ENCODE measurements at regions not wholly inside any gene's neighbourhood (a gene's known extent, or its start where the extent isn't known, plus 50 kb on each side); places are given as distances from the start of the nearest gene placed in this dataset.

GRCh38 chr2:562391-563364, 114.5 kb downstream of the TMEM18 start:
- ATAC-seq: no peak
- Mint-ChIP-seq H3K27me3 (peaks cover 75% of the 10 kb centered on the region), H3K36me3 (ENCODE audit: low read depth) (peaks cover 8% of the 10 kb centered on the region), H3K4me1 (peaks cover 4% of the 10 kb centered on the region), H3K27ac (no peak overlapping the region), H3K4me3 (no peak overlapping the region)
- no peaks in the 10 kb centered on the region for H3K9me3 ChIP-seq (ENCODE audit: control insufficient read depth, low read length, poor library complexity, severe bottlenecking)
- DNase-seq: no peak

- H3K27ac Mint-ChIP-seq: no peak overlapping the region
- H3K27me3 Mint-ChIP-seq: peaks cover 73% of the 10 kb centered on the region
- no peak for ATAC-seq
- H3K36me3 Mint-ChIP-seq (ENCODE audit: low read depth): peaks cover 3% of the 10 kb centered on the region
- DNase-seq: no peak
- no peaks in the 10 kb centered on the region for H3K9me3 ChIP-seq (ENCODE audit: control insufficient read depth, low read length, poor library complexity, severe bottlenecking)
- no peak overlapping the region for H3K4me3 Mint-ChIP-seq
- H3K4me1 Mint-ChIP-seq: peaks cover 2% of the 10 kb centered on the region
These were observed 118.3 kb downstream of the TMEM18 start for GRCh38 chr2:558879-559278.

GRCh38 chr2:558302-558642, 118.9 kb downstream of the TMEM18 start:
- no peak for DNase-seq
- ATAC-seq: no peak
- H3K27me3 Mint-ChIP-seq: peaks cover 72% of the 10 kb centered on the region
- H3K4me1 Mint-ChIP-seq: peaks cover 2% of the 10 kb centered on the region
- H3K36me3 Mint-ChIP-seq (ENCODE audit: low read depth): peaks cover 3% of the 10 kb centered on the region
- H3K9me3 ChIP-seq (ENCODE audit: control insufficient read depth, low read length, poor library complexity, severe bottlenecking): no peaks in the 10 kb centered on the region
- H3K27ac Mint-ChIP-seq: no peak overlapping the region
- H3K4me3 Mint-ChIP-seq: no peak overlapping the region

- no peaks in the 10 kb centered on the region for H3K9me3 ChIP-seq (ENCODE audit: control insufficient read depth, low read length, poor library complexity, severe bottlenecking)
- H3K36me3 Mint-ChIP-seq (ENCODE audit: low read depth): peaks cover 3% of the 10 kb centered on the region
- DNase-seq: no peak
- no peak for ATAC-seq
- peaks cover 2% of the 10 kb centered on the region for H3K4me1 Mint-ChIP-seq
- H3K4me3 Mint-ChIP-seq: no peak overlapping the region
- H3K27me3 Mint-ChIP-seq: peaks cover 77% of the 10 kb centered on the region
- H3K27ac Mint-ChIP-seq: no peak overlapping the region
These were observed 119.4 kb downstream of the TMEM18 start for GRCh38 chr2:557635-558301.

- DNase-seq (no peak), ATAC-seq (no peak)
- Mint-ChIP-seq H3K27ac (no peak overlapping the region), H3K4me1 (no peaks in the 10 kb centered on the region), H3K36me3 (ENCODE audit: low read depth) (no peaks in the 10 kb centered on the region), H3K27me3 (peaks cover 82% of the 10 kb centered on the region), H3K4me3 (no peak overlapping the region)
- no peaks in the 10 kb centered on the region for H3K9me3 ChIP-seq (ENCODE audit: control insufficient read depth, low read length, poor library complexity, severe bottlenecking)
These were observed 120.7 kb downstream of the TMEM18 start for GRCh38 chr2:556485-556884.

- DNase-seq (no peak), ATAC-seq (no peak)
- no peaks in the 10 kb centered on the region for H3K9me3 ChIP-seq (ENCODE audit: control insufficient read depth, low read length, poor library complexity, severe bottlenecking)
- Mint-ChIP-seq H3K4me1 (no peaks in the 10 kb centered on the region), H3K27me3 (peaks cover 82% of the 10 kb centered on the region), H3K27ac (no peak overlapping the region), H3K4me3 (no peak overlapping the region), H3K36me3 (ENCODE audit: low read depth) (no peaks in the 10 kb centered on the region)
These were observed 121.9 kb downstream of the TMEM18 start for GRCh38 chr2:555164-555922.

- no peak overlapping the region for H3K27ac Mint-ChIP-seq
These were observed 122.8 kb downstream of the TMEM18 start for GRCh38 chr2:554444-554843.

GRCh38 chr2:552906-553305, 124.3 kb downstream of the TMEM18 start:
- ATAC-seq: no peak
- Mint-ChIP-seq H3K4me1 (no peaks in the 10 kb centered on the region), H3K4me3 (no peak overlapping the region), H3K36me3 (ENCODE audit: low read depth) (no peaks in the 10 kb centered on the region), H3K27ac (no peak overlapping the region), H3K27me3 (peaks cover 77% of the 10 kb centered on the region)
- no peaks in the 10 kb centered on the region for H3K9me3 ChIP-seq (ENCODE audit: control insufficient read depth, low read length, poor library complexity, severe bottlenecking)
- no peak for DNase-seq

More at GRCh38 chr2:554444-554843, 122.8 kb downstream of the TMEM18 start:
- peaks cover 85% of the 10 kb centered on the region for H3K27me3 Mint-ChIP-seq
- H3K9me3 ChIP-seq (ENCODE audit: control insufficient read depth, low read length, poor library complexity, severe bottlenecking): no peaks in the 10 kb centered on the region
- DNase-seq: no peak
- H3K36me3 Mint-ChIP-seq (ENCODE audit: low read depth): no peaks in the 10 kb centered on the region
- no peak for ATAC-seq
- no peak overlapping the region for H3K4me3 Mint-ChIP-seq
- no peaks in the 10 kb centered on the region for H3K4me1 Mint-ChIP-seq

GRCh38 chr2:551621-552020, 125.6 kb downstream of the TMEM18 start:
- peaks cover 74% of the 10 kb centered on the region for H3K27me3 Mint-ChIP-seq
- no peaks in the 10 kb centered on the region for H3K9me3 ChIP-seq (ENCODE audit: control insufficient read depth, low read length, poor library complexity, severe bottlenecking)
- peaks cover 2% of the 10 kb centered on the region for H3K36me3 Mint-ChIP-seq (ENCODE audit: low read depth)
- no peak overlapping the region for H3K27ac Mint-ChIP-seq
- no peaks in the 10 kb centered on the region for H3K4me1 Mint-ChIP-seq
- H3K4me3 Mint-ChIP-seq: no peak overlapping the region
- ATAC-seq (no peak), DNase-seq (no peak)

- Mint-ChIP-seq H3K27me3 (peaks cover 72% of the 10 kb centered on the region), H3K27ac (no peak overlapping the region), H3K4me1 (no peaks in the 10 kb centered on the region), H3K36me3 (ENCODE audit: low read depth) (peaks cover 2% of the 10 kb centered on the region), H3K4me3 (no peak overlapping the region)
- H3K9me3 ChIP-seq (ENCODE audit: control insufficient read depth, low read length, poor library complexity, severe bottlenecking): no peaks in the 10 kb centered on the region
- ATAC-seq: no peak
- no peak for DNase-seq
These were observed 126.2 kb downstream of the TMEM18 start for GRCh38 chr2:550860-551567.

- Mint-ChIP-seq H3K4me1 (peaks cover 3% of the 10 kb centered on the region), H3K27ac (no peak overlapping the region)
- no peak for ATAC-seq
These were observed 131.2 kb downstream of the TMEM18 start for GRCh38 chr2:545711-546650.

GRCh38 chr2:545228-545627, 132.0 kb downstream of the TMEM18 start:
- Mint-ChIP-seq H3K36me3 (ENCODE audit: low read depth) (peaks cover 2% of the 10 kb centered on the region), H3K27me3 (peaks cover 46% of the 10 kb centered on the region), H3K4me3 (no peak overlapping the region), H3K4me1 (peaks cover 3% of the 10 kb centered on the region), H3K27ac (no peak overlapping the region)
- peaks cover 3% of the 10 kb centered on the region for H3K9me3 ChIP-seq (ENCODE audit: control insufficient read depth, low read length, poor library complexity, severe bottlenecking)
- DNase-seq (no peak), ATAC-seq (no peak)

More at GRCh38 chr2:545711-546650, 131.2 kb downstream of the TMEM18 start:
- H3K27me3 Mint-ChIP-seq: peaks cover 54% of the 10 kb centered on the region
- H3K36me3 Mint-ChIP-seq (ENCODE audit: low read depth): peaks cover 2% of the 10 kb centered on the region
- no peak overlapping the region for H3K4me3 Mint-ChIP-seq
- no peak for DNase-seq
- no peaks in the 10 kb centered on the region for H3K9me3 ChIP-seq (ENCODE audit: control insufficient read depth, low read length, poor library complexity, severe bottlenecking)

All from T-helper 17 cell (primary cell).